KOPT-K1 (cell line): ENCODE measurements at regions not wholly inside any gene's neighbourhood (a gene's known extent, or its start where the extent isn't known, plus 50 kb on each side); places are given as distances from the start of the nearest gene placed in this dataset.

ENCODE experiments used
- H3K27ac ChIP-seq: fragments of 200-600 bp; sonication (generic); 2 replicates; pipeline ENCODE4 v1.5.1; 2016; ENCODE audit warnings: antibody characterized with exemption, mild to moderate bottlenecking, low read depth, low read length; ENCODE audit not compliant: poor library complexity, severe bottlenecking
- H3K36me3 ChIP-seq: fragments of 200-600 bp; sonication (generic); 2 replicates; pipeline ENCODE4 v1.5.1; 2017; ENCODE audit warnings: antibody characterized with exemption, mild to moderate bottlenecking, low read length, moderate library complexity; ENCODE audit not compliant: insufficient read depth
- H3K9me3 ChIP-seq: fragments of 200-600 bp; sonication (generic); 2 replicates; pipeline ENCODE4 v1.5.1; 2017; ENCODE audit warnings: antibody characterized with exemption, low read length, mild to moderate bottlenecking; ENCODE audit not compliant: insufficient read depth, poor library complexity, severe bottlenecking

DNA sequence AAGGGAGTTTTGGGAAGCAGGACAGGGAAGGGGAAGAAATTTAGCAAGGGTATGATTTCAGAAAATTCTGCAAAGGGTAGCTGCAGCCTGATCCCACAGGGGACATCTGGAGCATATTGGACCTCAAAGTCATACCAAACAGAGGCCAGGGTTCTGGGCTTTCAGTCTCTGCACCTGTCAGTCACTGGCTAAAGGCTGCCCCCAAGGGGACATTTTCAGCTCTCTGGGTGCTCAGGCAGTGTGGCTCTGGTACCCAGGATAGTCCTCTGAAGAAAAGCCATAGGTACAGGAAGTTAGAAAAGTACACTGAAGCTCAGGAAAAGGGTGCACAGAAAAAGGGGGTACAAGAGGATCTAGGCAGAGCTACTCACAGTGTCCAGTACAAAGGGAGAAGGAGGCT lies 149.2 kb downstream of the INSIG2 start:
- Histone ChIP-seq H3K9me3 (no peaks in the 10 kb centered on the region), H3K36me3 (no peaks in the 10 kb centered on the region), H3K27ac (no peak overlapping the region)

DNA sequence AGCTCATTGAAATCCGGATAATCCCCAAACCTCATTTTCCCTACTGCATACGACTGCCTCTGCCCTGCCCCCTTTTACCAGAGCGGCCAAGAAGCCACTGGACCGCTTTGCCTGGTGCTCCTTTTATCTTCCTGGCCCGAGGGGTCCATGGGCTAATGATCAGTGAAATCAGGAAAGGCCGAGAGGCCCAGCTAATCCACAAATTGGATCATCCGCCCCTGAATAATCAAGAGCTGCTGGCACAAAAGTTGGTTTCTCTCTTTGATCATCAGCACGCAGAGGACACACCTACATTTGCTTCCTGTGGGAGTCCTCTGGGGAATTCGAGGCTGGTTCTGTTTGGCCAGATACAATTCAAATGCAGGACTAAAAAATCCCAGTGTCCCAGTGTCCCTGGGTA lies 144.5 kb downstream of the INSIG2 start:
- H3K9me3 ChIP-seq, result no peaks in the 10 kb centered on the region
- no peak overlapping the region for H3K27ac ChIP-seq
- H3K36me3 ChIP-seq, result no peaks in the 10 kb centered on the region

DNA sequence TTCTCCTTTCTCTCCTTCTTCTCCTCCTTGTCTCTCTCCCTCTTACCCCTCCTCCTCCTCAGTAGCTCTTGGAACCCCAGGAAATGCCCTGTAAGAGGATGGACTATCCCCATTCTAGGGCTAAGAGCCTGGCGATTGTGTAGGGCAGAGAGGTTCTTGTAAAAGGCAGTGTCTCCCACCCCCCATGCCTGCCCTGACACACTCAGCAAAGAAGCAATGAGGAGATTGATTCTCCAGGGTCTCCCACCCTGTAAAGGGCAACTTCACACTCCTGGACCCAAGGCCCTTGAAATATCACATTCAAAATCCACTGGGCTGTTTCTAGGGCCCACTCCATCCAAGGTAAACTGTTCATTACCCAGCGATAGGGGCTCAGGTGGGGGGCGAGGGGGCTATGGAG lies 144.1 kb downstream of the INSIG2 start:
- Histone ChIP-seq H3K36me3 (no peaks in the 10 kb centered on the region), H3K9me3 (no peaks in the 10 kb centered on the region), H3K27ac (no peak overlapping the region)

DNA sequence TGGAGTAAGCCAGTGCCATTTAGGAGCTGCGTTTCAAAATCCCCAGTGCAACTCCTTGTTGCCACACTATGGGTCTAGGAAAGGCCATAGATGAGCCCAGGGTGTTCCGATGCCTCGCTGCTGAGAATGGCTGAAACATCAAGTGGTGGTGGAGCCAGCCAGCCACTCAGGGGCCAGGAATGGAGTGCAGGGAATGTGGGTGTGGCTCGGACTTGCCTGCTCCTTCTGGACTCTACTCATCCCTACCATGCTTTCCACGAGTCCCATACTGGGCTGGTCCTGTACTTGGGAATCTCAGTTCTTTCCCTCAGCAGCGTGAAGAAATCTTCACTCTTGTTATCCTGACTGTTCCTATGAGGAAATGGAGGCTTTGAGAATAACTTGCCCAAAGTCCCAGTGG lies 143.5 kb downstream of the INSIG2 start:
- H3K9me3 ChIP-seq, result no peaks in the 10 kb centered on the region
- no peaks in the 10 kb centered on the region for H3K36me3 ChIP-seq
- no peak overlapping the region for H3K27ac ChIP-seq

DNA sequence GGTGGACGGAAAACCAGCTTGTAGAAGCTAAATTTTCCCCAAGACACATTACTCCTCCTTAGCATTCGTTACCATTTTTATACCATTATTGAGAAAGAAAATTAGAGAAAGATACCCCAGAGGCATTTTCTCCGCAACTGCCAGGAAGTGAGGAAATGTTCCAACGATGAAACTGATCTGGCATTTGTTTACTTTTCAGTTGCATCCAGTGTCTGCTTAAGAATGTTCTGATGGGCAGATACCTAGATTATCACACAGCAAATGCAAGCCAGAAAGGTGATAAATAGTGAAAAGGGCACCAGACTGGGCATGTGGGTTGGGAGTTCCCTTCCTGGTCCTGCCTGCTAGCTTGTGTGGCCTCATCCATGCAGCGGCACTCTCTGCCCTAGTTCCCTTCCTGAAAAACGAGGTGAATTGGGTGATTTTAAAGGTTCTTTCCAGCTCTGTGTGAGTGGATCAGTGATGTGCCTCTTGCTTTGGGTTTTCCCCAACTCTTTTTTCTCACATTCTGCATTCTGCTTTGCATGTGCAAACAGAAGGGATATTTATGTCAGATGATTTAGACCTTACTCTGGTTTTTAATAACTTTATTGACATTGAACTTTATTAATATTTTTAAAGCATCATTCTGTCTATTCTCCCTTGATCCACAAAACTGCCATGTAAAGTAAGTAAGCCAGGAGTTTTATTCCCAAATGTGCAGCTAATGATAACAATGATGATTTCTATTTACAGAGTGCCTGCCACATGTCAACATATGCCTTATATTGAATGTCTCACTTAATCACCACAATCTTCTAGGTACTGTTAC lies 139.6 kb downstream of the INSIG2 start:
- no peaks in the 10 kb centered on the region for H3K9me3 ChIP-seq
- no peaks in the 10 kb centered on the region for H3K36me3 ChIP-seq
- no peak overlapping the region for H3K27ac ChIP-seq

DNA sequence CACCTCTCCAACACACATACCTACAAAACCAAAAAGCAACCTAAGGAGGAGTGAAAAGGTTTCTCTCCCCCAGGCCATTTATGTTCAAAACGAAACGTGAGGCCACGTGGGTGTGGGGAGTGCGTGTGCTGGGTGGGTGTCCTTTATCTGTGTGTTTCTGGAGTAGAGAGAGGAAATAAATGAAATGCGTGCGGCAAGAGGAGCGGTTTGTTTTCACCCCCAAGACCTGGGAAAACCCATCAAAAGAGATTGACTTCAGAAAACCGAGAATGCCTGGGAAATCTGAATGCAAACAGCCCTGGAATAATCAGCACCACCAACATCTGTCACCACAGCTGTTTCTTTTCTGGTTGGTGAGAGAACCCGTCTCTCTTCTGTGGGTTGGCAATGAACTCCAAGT lies 137.4 kb downstream of the INSIG2 start:
- Histone ChIP-seq H3K9me3 (no peaks in the 10 kb centered on the region), H3K27ac (no peak overlapping the region), H3K36me3 (no peaks in the 10 kb centered on the region)

DNA sequence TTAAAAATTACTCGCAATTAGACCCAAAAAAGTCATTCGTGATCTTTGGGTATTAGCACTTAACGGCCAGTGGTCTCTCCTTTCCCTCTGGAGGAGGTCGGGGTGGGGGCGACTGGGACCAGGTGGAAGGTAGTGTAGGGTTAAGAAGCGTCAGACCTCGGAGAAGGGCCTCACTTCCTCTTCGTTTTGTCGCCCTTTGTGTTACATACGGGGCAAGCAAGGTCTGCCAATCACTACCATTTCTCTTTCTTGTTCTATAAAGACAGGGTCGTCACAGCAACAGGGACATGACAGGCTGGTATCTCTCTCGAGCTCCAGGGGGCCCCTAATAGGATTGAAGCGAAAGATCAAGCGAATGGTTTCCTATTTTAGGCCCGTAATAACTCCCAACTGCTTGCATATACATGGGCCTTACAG lies 136.6 kb downstream of the INSIG2 start:
- H3K9me3 ChIP-seq, result no peaks in the 10 kb centered on the region
- H3K27ac ChIP-seq, result no peak overlapping the region
- no peaks in the 10 kb centered on the region for H3K36me3 ChIP-seq

DNA sequence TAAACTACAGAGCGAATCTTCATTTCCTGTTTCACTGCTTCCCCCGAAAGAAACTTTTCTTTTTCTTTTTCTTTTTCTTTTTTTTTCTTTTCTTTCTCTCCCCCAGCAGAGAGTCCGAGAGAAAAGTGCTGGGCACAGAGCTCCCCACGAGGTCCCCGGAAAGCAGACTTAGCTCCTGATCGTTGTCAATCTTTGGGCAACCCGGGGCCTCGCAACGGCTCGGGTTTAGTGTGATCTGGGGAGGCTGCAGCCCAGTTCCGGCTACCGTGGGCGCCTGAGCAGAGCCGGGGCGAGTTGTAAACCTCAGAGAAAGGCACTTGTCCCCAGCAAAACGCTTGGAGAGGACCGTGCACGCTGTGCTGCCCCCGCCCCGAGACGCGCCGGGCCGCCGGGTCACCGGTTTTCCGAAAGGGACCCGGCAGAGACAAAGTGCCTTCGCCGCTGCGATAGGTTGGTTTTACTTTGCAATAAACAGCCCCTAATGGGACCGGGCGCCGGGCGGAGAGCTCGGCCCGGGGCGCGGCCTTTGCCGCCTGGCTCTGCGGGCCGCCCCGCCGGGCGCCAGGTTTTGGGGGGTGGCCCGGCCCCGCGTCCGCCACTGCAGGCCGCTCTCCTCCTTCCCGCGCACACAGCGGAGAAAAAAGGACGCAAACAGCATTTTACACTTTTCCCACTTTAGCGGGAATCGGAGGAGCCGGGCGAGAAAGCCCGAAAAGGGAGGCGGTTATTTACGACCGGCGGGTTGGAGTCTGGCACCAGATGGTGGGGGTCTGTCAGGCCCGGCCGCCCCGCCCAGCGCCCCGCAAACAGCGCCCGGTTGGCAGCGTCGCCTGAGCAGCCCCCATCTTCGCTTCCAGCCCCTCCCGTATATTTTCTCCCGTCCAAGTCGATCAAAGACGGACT lies 136.0 kb downstream of the INSIG2 start:
- Histone ChIP-seq H3K27ac (no peak overlapping the region), H3K36me3 (no peaks in the 10 kb centered on the region), H3K9me3 (no peaks in the 10 kb centered on the region)

DNA sequence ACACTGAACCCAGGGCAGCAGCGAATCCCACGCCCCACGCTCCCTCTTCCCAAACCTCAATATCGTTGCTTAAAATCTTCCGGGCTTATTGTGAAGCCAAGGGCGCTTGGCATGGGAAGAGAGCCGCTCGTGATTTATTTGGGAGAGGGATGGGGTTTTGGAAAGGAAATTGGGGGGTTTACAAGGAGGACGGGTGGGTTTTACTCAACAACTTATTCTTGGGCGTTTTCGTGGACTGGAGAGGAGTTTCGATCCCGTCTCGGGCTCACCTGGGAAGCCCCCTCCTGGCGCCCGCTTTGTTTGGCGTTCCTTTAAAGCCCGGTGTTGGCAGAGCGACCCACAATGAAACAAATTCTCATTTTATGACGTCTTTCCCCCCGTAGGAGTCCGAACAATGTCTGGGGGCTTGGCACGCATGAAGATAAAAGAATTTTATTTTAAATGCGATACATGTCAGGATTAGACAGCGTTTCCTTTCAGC lies 135.3 kb downstream of the INSIG2 start:
- H3K27ac ChIP-seq, result no peak overlapping the region
- H3K9me3 ChIP-seq, result no peaks in the 10 kb centered on the region
- H3K36me3 ChIP-seq, result no peaks in the 10 kb centered on the region

DNA sequence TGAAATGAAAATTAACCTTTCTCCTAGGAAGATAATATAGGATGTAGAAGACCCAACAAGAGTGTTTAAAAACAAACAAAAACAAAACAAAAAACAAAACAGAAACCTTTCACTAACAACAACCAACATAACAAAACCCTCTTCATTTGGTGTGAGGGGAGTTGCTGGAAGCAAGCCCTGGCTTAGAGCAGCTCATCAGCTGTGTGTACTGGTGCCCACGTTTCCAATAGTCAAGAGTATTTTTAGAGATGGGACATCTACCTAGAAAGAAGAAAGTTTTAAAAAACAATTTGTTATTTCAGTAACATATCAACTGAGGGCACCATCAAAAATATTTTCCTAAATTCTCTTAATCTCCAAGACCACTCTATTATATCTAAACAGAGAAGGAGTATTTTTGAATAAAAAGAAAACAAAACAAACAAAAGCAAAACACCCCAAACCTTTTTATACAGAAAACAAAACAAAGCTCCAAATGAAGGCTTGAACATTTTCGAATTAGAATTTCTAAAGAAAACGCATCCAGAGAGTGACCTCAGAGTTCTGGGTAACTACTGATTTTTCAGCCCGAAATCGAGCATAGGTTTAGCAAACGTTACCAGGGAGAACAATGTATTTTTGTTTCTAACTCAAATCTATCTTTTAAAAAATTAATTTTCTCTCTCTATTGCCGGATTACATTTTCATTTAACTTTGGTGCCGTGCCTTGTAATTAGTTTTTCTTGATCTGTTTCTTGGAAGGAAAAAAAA lies 134.6 kb downstream of the INSIG2 start:
- H3K36me3 ChIP-seq, result no peaks in the 10 kb centered on the region
- no peaks in the 10 kb centered on the region for H3K9me3 ChIP-seq
- no peak overlapping the region for H3K27ac ChIP-seq

DNA sequence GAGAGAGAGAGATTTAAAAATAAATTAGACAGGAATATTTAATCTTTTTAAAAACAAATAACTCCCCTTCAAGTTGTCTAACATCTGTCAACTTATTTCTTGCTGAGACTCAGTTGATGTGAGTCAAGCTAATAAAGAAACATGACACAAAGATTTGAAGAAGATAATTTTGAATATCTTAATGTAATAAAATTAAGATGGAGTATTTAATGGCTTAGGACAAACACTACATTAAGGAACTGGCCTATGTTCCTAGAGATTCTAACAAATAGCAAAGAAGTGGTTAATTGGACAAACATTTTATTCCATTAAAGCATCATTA lies 134.0 kb downstream of the INSIG2 start:
- H3K9me3 ChIP-seq, result no peaks in the 10 kb centered on the region
- H3K27ac ChIP-seq, result no peak overlapping the region
- no peaks in the 10 kb centered on the region for H3K36me3 ChIP-seq

DNA sequence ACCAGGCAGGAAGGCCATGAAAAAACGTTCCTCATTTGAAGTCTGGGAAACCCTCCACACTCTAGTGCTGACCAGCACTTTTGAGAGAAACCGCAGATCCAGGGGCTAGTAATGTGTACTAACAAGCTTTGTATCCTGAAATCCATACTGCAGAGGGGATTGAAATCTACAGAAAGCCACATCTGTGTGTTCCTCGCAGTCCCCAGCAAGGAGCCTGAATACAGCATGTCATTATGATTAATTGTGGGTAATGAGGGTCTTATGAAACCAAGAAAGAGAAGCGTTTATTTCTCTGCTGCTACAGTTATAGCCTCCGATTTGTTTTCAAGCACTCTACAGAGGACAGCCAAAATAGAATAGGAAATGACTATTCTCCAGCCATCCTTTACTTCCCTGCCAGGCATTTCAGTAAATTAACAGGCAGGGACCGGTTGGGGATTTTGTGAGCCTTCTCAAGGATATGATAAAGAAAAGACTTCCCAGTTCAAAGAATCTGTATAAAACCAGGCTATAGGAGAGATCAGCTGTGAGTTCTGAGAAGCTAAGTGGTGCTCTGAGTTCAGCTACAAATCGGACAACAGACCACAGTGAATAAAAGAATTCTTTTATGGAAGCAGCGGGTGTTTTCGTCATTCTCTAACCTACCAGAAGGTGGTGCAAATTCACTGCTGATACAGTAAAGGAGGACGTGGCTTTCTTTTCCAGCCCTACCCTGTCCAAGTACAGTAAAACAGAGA lies 133.4 kb downstream of the INSIG2 start:
- Histone ChIP-seq H3K9me3 (no peaks in the 10 kb centered on the region), H3K36me3 (no peaks in the 10 kb centered on the region), H3K27ac (no peak overlapping the region)

DNA sequence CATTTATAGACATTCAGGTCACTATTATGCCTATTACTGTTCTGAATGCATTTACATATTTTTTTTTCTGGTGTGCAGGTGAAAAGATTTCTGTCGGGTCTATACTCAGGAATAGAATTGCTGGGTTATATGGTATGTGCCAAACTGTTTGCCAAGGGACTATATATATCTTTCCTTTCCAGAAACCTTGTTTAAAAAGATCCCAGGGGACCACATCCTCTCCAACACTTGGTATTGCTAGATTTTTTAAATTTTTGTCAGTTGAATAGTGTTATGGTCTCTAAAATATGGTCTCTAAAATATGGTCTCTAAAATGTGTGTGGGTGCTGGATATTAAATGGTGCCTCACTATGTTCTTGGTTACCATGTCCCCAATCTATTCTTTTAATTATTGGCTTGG lies 131.3 kb downstream of the INSIG2 start:
- Histone ChIP-seq H3K36me3 (no peaks in the 10 kb centered on the region), H3K27ac (no peak overlapping the region)

DNA sequence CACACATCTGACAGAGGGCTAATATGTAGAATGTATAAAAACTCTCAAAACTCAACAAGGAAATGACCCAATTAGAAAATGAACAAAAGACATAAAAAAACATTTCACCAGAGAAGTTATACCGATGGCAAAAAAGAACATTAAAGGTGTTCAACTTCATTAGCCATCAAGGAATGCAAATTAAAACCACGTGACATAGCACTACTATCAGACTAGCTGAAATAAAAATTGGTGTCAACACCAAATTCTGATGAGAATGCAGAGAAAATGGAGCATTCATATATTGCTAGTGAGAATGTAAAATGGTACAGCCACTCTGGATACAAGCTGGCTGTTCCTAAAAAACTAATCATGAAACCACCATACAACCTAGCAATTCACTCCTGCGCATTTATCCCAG lies 128.0 kb downstream of the INSIG2 start:
- H3K9me3 ChIP-seq, result peaks cover 3% of the 10 kb centered on the region
- H3K27ac ChIP-seq, result no peak overlapping the region
- H3K36me3 ChIP-seq, result no peaks in the 10 kb centered on the region

More for the DNA sequence above, 131.3 kb downstream of the INSIG2 start:
- no peaks in the 10 kb centered on the region for H3K9me3 ChIP-seq
